Smooth muscle cell (in vitro differentiated cells): ENCODE measurements at regions not wholly inside any gene's neighbourhood (a gene's known extent, or its start where the extent isn't known, plus 50 kb on each side); places are given as distances from the start of the nearest gene placed in this dataset.

ENCODE experiments used
- DNase-seq: peaks from one replicate; lab custom pipeline; 2025; ENCODE audit not compliant: unreplicated experiment; lab: John Stamatoyannopoulos, UW
- H2AFZ ChIP-seq: fragments of 200-600 bp; sonication (generic); 2 replicates; pipeline ENCODE4 v1.6.0; 2016; ENCODE audit warnings: antibody characterized with exemption, low read depth, mild to moderate bottlenecking
- H3F3A ChIP-seq: fragments of 200-600 bp; sonication (generic); 2 replicates; pipeline ENCODE4 v1.6.0; 2017; ENCODE audit warnings: antibody characterized with exemption, low read depth
- H3K27ac ChIP-seq: fragments of 200-600 bp; sonication (generic); 2 replicates; pipeline ENCODE4 v1.5.1; 2016; ENCODE audit warnings: low read depth, mild to moderate bottlenecking
- H3K27me3 ChIP-seq: fragments of 200-600 bp; sonication (generic); 2 replicates; pipeline ENCODE4 v1.6.1; 2016; ENCODE audit warnings: low read depth, mild to moderate bottlenecking
- H3K36me3 ChIP-seq: fragments of 200-600 bp; sonication (generic); 2 replicates; pipeline ENCODE4 v1.5.1; 2016; ENCODE audit warnings: low read depth
- H3K4me1 ChIP-seq: fragments of 200-600 bp; sonication (generic); 2 replicates; pipeline ENCODE4 v1.5.1; 2016; ENCODE audit warnings: low read depth
- H3K4me2 ChIP-seq: fragments of 200-600 bp; sonication (generic); 2 replicates; pipeline ENCODE4 v1.6.0; 2016; ENCODE audit warnings: mild to moderate bottlenecking
- H3K4me3 ChIP-seq: fragments of 200-600 bp; sonication (generic); 2 replicates; pipeline ENCODE4 v1.5.1; 2016; ENCODE audit warnings: mild to moderate bottlenecking
- H3K79me2 ChIP-seq: fragments of 200-600 bp; sonication (generic); 2 replicates; pipeline ENCODE4 v1.6.0; 2016; ENCODE audit warnings: low read depth, mild to moderate bottlenecking
- H3K9ac ChIP-seq: fragments of 200-600 bp; sonication (generic); 2 replicates; pipeline ENCODE4 v1.6.0; 2016; ENCODE audit warnings: low read depth
- H3K9me3 ChIP-seq: fragments of 200-600 bp; sonication (generic); replicated peaks from 2 replicates; pipeline ENCODE4 v1.5.1; 2016; ENCODE audit warnings: low read depth
- H4K20me1 ChIP-seq: fragments of 200-600 bp; sonication (generic); 2 replicates; pipeline ENCODE4 v1.6.0; 2016; ENCODE audit warnings: low read depth
- WGBS: methylation state at CpG from one replicate; pipeline ENCODE4 v1.1.7; 2016; ENCODE audit warnings: low lambda C conversion rate; 5-methylcytosine and 5-hydroxymethylcytosine counted together
- TF ChIP-seq, protein P1 (sequence below): fragments of 200-600 bp; sonication (generic); IDR thresholded peaks from 2 replicates; pipeline ENCODE4 v1.5.1; 2017; ENCODE audit warnings: borderline replicate concordance, mild to moderate bottlenecking, antibody characterized with exemption; ENCODE audit not compliant: insufficient read depth, poor library complexity, severe bottlenecking

DNA sequence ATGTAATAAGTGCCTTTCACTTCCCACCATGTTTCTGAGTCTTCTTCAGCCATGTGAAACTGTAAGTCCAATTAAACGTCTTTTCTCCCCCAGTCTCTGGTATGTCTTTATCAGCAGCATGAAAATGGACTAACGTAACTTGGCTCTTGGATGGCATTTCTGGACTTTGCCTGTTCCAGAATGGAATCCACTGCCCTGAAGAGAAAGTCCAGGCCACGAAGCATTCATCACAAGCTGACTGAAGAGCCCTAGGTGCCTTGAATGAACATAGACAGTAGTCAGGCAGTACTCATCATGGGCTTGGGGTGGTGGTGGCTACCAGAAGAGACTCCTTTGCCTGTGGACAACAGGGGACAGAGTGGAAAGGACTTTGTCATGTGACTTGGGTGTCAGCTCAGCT, 1505.0 kb downstream of the SI start:
- DNase-seq = no peak
- Histone ChIP-seq H3K4me1 (no peaks in the 10 kb centered on the region), H3K36me3 (no peaks in the 10 kb centered on the region), H3K27me3 (no peaks in the 10 kb centered on the region), H3K79me2 (no peaks in the 10 kb centered on the region), H3K4me2 (no peak overlapping the region), H2AFZ (no peak overlapping the region), H3K9ac (no peak overlapping the region), H3K9me3 (no peaks in the 10 kb centered on the region), H3K27ac (no peak overlapping the region), H4K20me1 (no peaks in the 10 kb centered on the region), H3K4me3 (no peak overlapping the region), H3F3A (no peaks in the 10 kb centered on the region)
- 76% methylated on average over 3 of the region's 3 CpGs for WGBS
- TF ChIP-seq, protein P1, sequence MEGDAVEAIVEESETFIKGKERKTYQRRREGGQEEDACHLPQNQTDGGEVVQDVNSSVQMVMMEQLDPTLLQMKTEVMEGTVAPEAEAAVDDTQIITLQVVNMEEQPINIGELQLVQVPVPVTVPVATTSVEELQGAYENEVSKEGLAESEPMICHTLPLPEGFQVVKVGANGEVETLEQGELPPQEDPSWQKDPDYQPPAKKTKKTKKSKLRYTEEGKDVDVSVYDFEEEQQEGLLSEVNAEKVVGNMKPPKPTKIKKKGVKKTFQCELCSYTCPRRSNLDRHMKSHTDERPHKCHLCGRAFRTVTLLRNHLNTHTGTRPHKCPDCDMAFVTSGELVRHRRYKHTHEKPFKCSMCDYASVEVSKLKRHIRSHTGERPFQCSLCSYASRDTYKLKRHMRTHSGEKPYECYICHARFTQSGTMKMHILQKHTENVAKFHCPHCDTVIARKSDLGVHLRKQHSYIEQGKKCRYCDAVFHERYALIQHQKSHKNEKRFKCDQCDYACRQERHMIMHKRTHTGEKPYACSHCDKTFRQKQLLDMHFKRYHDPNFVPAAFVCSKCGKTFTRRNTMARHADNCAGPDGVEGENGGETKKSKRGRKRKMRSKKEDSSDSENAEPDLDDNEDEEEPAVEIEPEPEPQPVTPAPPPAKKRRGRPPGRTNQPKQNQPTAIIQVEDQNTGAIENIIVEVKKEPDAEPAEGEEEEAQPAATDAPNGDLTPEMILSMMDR = no peak

DNA sequence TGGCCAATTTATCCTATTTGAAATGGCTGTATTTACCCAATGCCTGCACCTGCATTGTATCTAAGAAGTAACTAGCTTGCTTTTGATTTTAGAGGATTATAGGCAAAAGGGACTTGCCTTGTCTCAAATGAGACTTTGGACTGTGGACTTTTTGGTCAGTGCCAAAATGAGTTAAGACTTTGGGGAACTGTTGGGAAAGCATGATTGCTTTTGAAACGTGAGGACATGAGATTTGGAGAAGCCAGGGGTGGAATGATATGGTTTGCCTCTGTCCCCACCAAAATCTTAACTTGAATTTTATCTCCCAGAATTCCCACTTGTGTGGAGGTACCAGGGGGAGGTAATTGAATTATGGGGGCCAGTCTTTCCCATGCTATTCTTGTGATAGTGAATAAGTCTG, 1505.4 kb downstream of the SI start:
- WGBS = 37% methylated on average over 1 of the region's 1 CpG
- Histone ChIP-seq H3K36me3 (no peaks in the 10 kb centered on the region), H3K4me3 (no peak overlapping the region), H3K9ac (no peak overlapping the region), H4K20me1 (no peaks in the 10 kb centered on the region), H3K27me3 (no peaks in the 10 kb centered on the region), H2AFZ (no peak overlapping the region), H3K4me1 (no peaks in the 10 kb centered on the region), H3K79me2 (no peaks in the 10 kb centered on the region), H3K4me2 (no peak overlapping the region), H3K27ac (no peak overlapping the region), H3F3A (no peaks in the 10 kb centered on the region), H3K9me3 (no peaks in the 10 kb centered on the region)
- no peak for DNase-seq
- TF ChIP-seq, protein P1 = no peak

DNA sequence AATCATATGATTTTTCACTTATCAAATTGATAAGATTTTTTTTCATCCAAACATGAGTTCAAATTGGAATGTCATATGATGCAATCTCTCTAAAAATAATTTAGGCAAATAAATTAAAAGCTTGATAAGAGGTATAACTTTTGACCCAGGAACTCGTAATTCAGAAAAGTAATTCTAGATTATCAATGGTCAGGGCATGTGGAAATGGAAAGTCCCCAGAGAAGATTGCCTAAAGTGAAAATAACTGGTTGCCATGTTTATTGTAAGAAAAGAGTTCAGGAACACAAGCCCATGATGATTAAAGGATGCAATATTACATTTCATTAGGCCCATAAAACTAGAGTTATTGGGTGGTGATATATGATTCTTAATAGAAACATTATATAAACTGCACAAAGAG, 1514.8 kb downstream of the SI start:
- H3K4me1 ChIP-seq = no peaks in the 10 kb centered on the region
- WGBS = 96% methylated on average over 1 of the region's 1 CpG

DNA sequence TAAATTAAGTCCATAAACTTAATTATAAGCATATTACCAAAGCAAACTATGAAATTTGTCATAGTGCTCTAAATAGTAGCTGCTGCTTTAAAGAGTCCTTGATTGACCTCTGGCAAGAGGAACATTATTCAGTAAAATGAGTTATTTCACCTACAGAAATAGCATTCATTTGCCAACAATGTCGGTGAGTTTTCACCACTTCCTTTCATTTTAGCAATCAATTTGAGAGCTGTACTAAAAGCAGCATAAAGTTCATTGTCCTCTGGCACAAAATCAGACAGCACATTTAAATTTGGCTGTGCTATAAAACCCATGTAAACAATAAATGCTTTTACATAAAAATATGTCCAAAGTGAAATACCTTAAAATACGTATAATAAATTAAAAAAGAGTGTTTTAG, 1515.7 kb downstream of the SI start:
- Histone ChIP-seq H3K27ac (no peak overlapping the region), H3K4me3 (no peak overlapping the region), H3F3A (no peaks in the 10 kb centered on the region), H3K36me3 (no peaks in the 10 kb centered on the region), H3K79me2 (no peaks in the 10 kb centered on the region), H3K9me3 (no peaks in the 10 kb centered on the region), H2AFZ (no peak overlapping the region), H3K4me1 (no peaks in the 10 kb centered on the region), H3K9ac (no peak overlapping the region), H4K20me1 (no peaks in the 10 kb centered on the region), H3K27me3 (no peaks in the 10 kb centered on the region), H3K4me2 (no peak overlapping the region)
- no peak for DNase-seq
- TF ChIP-seq, protein P1 = no peak
- WGBS = 94% methylated on average over 2 of the region's 2 CpGs

More for the DNA sequence above, 1514.8 kb downstream of the SI start:
- no peaks in the 10 kb centered on the region for H3K9me3 ChIP-seq
- DNase-seq = no peak
- no peaks in the 10 kb centered on the region for H3K27me3 ChIP-seq
- TF ChIP-seq, protein P1 = no peak
- no peak overlapping the region for H2AFZ ChIP-seq
- H3K79me2 ChIP-seq = no peaks in the 10 kb centered on the region
- H4K20me1 ChIP-seq = no peaks in the 10 kb centered on the region
- H3K4me2 ChIP-seq = no peak overlapping the region
- H3K9ac ChIP-seq = no peak overlapping the region
- H3F3A ChIP-seq = no peaks in the 10 kb centered on the region
- no peaks in the 10 kb centered on the region for H3K36me3 ChIP-seq
- H3K4me3 ChIP-seq = no peak overlapping the region
- no peak overlapping the region for H3K27ac ChIP-seq
